Sigmoid colon (tissue), 6 donors: ENCODE measurements at regions not wholly inside any gene's neighbourhood (a gene's known extent, or its start where the extent isn't known, plus 50 kb on each side); places are given as distances from the start of the nearest gene placed in this dataset.

ENCODE experiments used
- DNase-seq: peaks from one replicate; pipeline ENCODE4 v3.0.0-alpha.2; 2019
- H3K27ac ChIP-seq, 4 donors: fragments of 200-600 bp; sonication (generic); one replicate each; pipeline ENCODE4 v1.5.1; 2016 to 2019; ENCODE audit warnings: mild to moderate bottlenecking in 1 of 4
- H3K27me3 ChIP-seq, 3 donors: fragments of 200-600 bp; sonication (generic); one replicate each; pipeline ENCODE4 v1.5.1; 2019; ENCODE audit warnings: mild to moderate bottlenecking in 1 of 3
- H3K36me3 ChIP-seq, 4 donors: fragments of 200-600 bp; sonication (generic); one replicate each; pipeline ENCODE4 v1.5.1; 2016 to 2019
- H3K4me1 ChIP-seq, 4 donors: fragments of 200-600 bp; sonication (generic); one replicate each; pipeline ENCODE4 v1.5.1; 2017 to 2019
- H3K4me3 ChIP-seq, 4 donors: fragments of 200-600 bp; sonication (generic); one replicate each; pipeline ENCODE4 v1.5.1; 2017 to 2019; ENCODE audit warnings: mild to moderate bottlenecking in 2 of 4, moderate library complexity in 1 of 4
- H3K9me3 ChIP-seq, 4 donors: fragments of 200-600 bp in 3 of 4; sonication (generic) in 3 of 4; one replicate each; pipeline versions ENCODE4 v1.5.1 to v1.6.1; 2013 to 2019
- EP300 ChIP-seq, 4 donors: sonication (generic); formaldehyde crosslinking; IDR thresholded peaks; one replicate each; pipeline ENCODE4 v1.6.1; 2017; ENCODE audit warnings: antibody characterized with exemption in 4 of 4
- POLR2A ChIP-seq, 2 donors: fragments of 450-650 bp; IDR thresholded peaks; one replicate each; pipeline ENCODE4 v1.6.1; 2016; ENCODE audit warnings: antibody characterized with exemption in 2 of 2, mild to moderate bottlenecking in 2 of 2, moderate library complexity in 2 of 2
- POLR2AphosphoS5 ChIP-seq, 4 donors: sonication (generic); formaldehyde crosslinking; IDR thresholded peaks; one replicate each; pipeline ENCODE4 v1.6.1; 2017; ENCODE audit warnings: antibody characterized with exemption in 4 of 4
- WGBS, 2 donors: extraction: QIAGEN DNeasy Blood & Tissue Kit; methylation state at CpG; one replicate each; pipeline ENCODE4 v1.1.7; 2013; 5-methylcytosine and 5-hydroxymethylcytosine counted together
- intact Hi-C: fragments of 100-400 bp; cut with DNase I; formaldehyde crosslinking; loops from one replicate; pipeline ENCODE4 v1.15.1; 2023
- TF ChIP-seq, protein P1 (sequence below), 4 experiments: fragments of 450-650 bp in 3 of 4; fragments of 200-600 bp in 1 of 4; IDR thresholded peaks; one replicate each; pipeline ENCODE4 v1.5.1; 2016 to 2019; ENCODE audit warnings: antibody characterized with exemption in 4 of 4, mild to moderate bottlenecking in 3 of 4, moderate library complexity in 2 of 4
- donor health status: healthy with polysubstance abuse.
- donor health status: healthy.

DNA sequence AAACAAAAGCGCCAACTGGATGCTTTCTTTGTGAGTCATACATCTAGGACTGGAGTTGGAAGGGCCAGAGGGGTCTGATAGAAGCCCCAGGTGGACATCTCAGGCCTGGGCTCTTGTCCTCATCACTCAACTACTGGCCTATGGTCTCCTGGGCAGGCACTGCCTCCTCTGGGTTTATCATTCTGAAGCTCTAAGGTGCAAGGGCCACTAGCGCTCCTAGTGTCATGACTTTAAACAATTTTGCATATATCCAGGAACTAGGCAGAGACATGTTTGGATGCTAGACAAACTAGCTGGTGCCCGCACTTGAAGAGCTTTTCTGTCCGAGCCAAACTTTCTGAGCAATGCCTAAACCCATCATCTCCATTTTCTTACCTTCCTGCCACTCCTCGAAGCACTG lies 72.3 kb downstream of the CD164 start:
- TF ChIP-seq, protein P1, sequence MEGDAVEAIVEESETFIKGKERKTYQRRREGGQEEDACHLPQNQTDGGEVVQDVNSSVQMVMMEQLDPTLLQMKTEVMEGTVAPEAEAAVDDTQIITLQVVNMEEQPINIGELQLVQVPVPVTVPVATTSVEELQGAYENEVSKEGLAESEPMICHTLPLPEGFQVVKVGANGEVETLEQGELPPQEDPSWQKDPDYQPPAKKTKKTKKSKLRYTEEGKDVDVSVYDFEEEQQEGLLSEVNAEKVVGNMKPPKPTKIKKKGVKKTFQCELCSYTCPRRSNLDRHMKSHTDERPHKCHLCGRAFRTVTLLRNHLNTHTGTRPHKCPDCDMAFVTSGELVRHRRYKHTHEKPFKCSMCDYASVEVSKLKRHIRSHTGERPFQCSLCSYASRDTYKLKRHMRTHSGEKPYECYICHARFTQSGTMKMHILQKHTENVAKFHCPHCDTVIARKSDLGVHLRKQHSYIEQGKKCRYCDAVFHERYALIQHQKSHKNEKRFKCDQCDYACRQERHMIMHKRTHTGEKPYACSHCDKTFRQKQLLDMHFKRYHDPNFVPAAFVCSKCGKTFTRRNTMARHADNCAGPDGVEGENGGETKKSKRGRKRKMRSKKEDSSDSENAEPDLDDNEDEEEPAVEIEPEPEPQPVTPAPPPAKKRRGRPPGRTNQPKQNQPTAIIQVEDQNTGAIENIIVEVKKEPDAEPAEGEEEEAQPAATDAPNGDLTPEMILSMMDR (IDR thresholded peaks at IDR 0.05): no peak
- H3K4me3 ChIP-seq: no peak overlapping the region
- intact Hi-C loops: loop anchor here (10.0 kb wide), 1 partner anchor 55 kb away; no protein-coding TSS in a partner anchor
- H3K36me3 ChIP-seq: no peaks in the 10 kb centered on the region
- no peak for DNase-seq
- H3K27ac ChIP-seq: no peak overlapping the region
- no peaks in the 10 kb centered on the region for H3K9me3 ChIP-seq
- H3K4me1 ChIP-seq: no peaks in the 10 kb centered on the region
- 77 to 98% methylated on average over 5 of the region's 5 CpGs for WGBS, 2 donors
- no peaks in the 10 kb centered on the region for H3K27me3 ChIP-seq

DNA sequence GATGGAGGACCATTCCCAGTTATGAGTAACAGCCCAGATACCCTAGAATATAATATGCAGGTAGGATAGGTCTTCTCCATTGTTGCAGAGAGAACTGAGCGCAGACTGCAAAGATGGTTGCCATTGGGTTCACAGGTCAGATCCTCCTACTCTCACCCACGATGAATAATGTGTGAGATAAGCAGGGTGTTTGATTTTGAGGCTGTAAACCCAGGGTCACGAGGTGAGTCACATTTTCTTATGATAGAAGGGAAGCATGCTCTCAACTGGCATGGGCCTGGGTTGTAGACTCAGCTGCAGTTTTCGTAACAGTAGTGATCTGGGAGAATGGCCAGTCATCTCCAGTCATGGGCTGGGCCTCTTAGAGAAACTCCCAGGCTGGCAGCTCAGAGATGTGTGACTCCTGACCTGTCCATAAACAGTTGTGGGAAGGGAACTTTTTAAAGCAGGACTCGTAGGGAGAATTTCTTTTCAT lies 74.2 kb downstream of the CD164 start:
- Histone ChIP-seq H3K27me3 (no peaks in the 10 kb centered on the region), H3K4me1 (peaks cover 0 to 16% (median 4%) of the 10 kb centered on the region in 4 donors), H3K4me3 (no peak overlapping the region), H3K9me3 (no peaks in the 10 kb centered on the region), H3K27ac (peak overlapping the region in 1 of 4 donors; percentile 26), H3K36me3 (no peaks in the 10 kb centered on the region)
- TF ChIP-seq POLR2AphosphoS5 (IDR thresholded peaks at IDR 0.05): peak in 1 of 4 donors; percentile 40
- TF ChIP-seq, protein P1 (IDR thresholded peaks at IDR 0.05): no peak
- intact Hi-C loops: loop anchor here (10.0 kb wide), 1 partner anchor 53 kb away; no protein-coding TSS in a partner anchor
- no peak for DNase-seq
- WGBS, 2 donors: 16 to 57% methylated on average over 5 of the region's 5 CpGs

- DNase-seq: no peak
- WGBS, 2 donors: 95 to 96% methylated on average over 2 of the region's 2 CpGs
- H3K27me3 ChIP-seq: no peaks in the 10 kb centered on the region
- no peaks in the 10 kb centered on the region for H3K36me3 ChIP-seq
- no peaks in the 10 kb centered on the region for H3K9me3 ChIP-seq
- intact Hi-C loops: loop anchor here (10.0 kb wide), 1 partner anchor 52 kb away; no protein-coding TSS in a partner anchor
- TF ChIP-seq POLR2A (IDR thresholded peaks at IDR 0.05) (no peak), EP300 (IDR thresholded peaks at IDR 0.05) (no peak), POLR2AphosphoS5 (IDR thresholded peaks at IDR 0.05) (no peak)
- TF ChIP-seq, protein P1 (IDR thresholded peaks at IDR 0.05): no peak
- peaks cover 0 to 18% (median 6%) of the 10 kb centered on the region in 4 donors for H3K4me1 ChIP-seq
- H3K4me3 ChIP-seq: no peak overlapping the region
- no peak overlapping the region for H3K27ac ChIP-seq
Measured at GRCh38 chr6:109306733-109307132, 75.5 kb downstream of the CD164 start.

DNA sequence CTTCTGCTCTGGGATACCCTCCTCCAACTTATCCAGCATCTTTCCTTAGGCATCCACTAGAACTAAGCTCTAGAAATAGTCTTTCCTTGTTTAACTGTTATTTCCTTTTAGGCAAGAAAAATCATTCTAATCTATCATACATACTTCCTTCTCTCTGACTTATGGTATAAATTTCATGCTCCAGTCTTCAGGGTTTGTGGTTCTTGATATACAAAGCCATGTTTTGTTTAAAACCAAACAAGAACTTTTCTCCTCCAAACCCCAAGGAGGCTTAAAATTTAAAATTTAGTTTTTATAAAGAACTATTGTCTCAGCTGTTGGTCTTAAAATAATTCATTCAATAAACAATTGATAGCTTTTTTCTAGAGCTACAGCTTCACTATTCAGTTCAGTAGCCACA lies 77.2 kb downstream of the CD164 start:
- Histone ChIP-seq H3K27ac (peak overlapping the region in 1 of 4 donors; percentile 79), H3K9me3 (no peaks in the 10 kb centered on the region), H3K27me3 (no peaks in the 10 kb centered on the region), H3K4me1 (peaks cover 0 to 34% (median 20%) of the 10 kb centered on the region in 4 donors), H3K4me3 (no peak overlapping the region), H3K36me3 (no peaks in the 10 kb centered on the region)
- intact Hi-C loops: loop anchor here (10.0 kb wide), 1 partner anchor 50 kb away; no protein-coding TSS in a partner anchor
- no peak for TF ChIP-seq EP300 (IDR thresholded peaks at IDR 0.05)
- TF ChIP-seq POLR2A (IDR thresholded peaks at IDR 0.05): no peak
- TF ChIP-seq, protein P1 (IDR thresholded peaks at IDR 0.05): no peak
- TF ChIP-seq POLR2AphosphoS5 (IDR thresholded peaks at IDR 0.05): no peak
- no peak for DNase-seq
